ENCODE measurements at regions not wholly inside any gene's neighbourhood (a gene's known extent, or its start where the extent isn't known, plus 50 kb on each side); places are given as distances from the start of the nearest gene placed in this dataset.

GRCh38 chr21:28336314-28336713 lies 656.4 kb downstream of the LTN1 start:
- no peak for TF ChIP-seq MAX (IDR thresholded peaks at IDR 0.05)
- TF ChIP-seq EP300 (IDR thresholded peaks at IDR 0.05; ENCODE audit: borderline replicate concordance): no peak
- no peak for TF ChIP-seq TAF1 (IDR thresholded peaks at IDR 0.05; ENCODE audit: low read depth)
- no peak for TF ChIP-seq TCF12 (IDR thresholded peaks at IDR 0.05; ENCODE audit: low read depth)
- TF ChIP-seq USF1 (IDR thresholded peaks at IDR 0.05): no peak
- TF ChIP-seq CEBPB (IDR thresholded peaks at IDR 0.05): no peak
- peak; percentile 64 for TF ChIP-seq RAD21 (IDR thresholded peaks at IDR 0.05; ENCODE audit: low read depth)

Data from Ishikawa (cell line).